GM23338 (cell line): ENCODE measurements at regions not wholly inside any gene's neighbourhood (a gene's known extent, or its start where the extent isn't known, plus 50 kb on each side); places are given as distances from the start of the nearest gene placed in this dataset.

Experiments used
- CREB1 ChIP-seq: fragments of 250-450 bp; sonication (Bioruptor Pico); IDR thresholded peaks from 2 replicates; pipeline ENCODE4 v1.5.0; 2020; ENCODE audit warnings: low read depth, mild to moderate bottlenecking, moderate library complexity
- EZH2 ChIP-seq: fragments of 200-600 bp; sonication (generic); IDR thresholded peaks from one replicate; pipeline ENCODE4 v1.8.0; 2017; ENCODE audit warnings: antibody characterized with exemption, mild to moderate bottlenecking, low read depth; ENCODE audit not compliant: unreplicated experiment
- EZH2phosphoT487 ChIP-seq: fragments of 200-600 bp; sonication (generic); IDR thresholded peaks from one replicate; pipeline ENCODE4 v1.8.1; 2018; ENCODE audit warnings: antibody characterized with exemption; ENCODE audit not compliant: unreplicated experiment
- JUNB ChIP-seq: IDR thresholded peaks from one replicate; pipeline ENCODE4 v1.6.1; 2016; ENCODE audit warnings: antibody characterized with exemption; ENCODE audit not compliant: unreplicated experiment
- NANOG ChIP-seq: IDR thresholded peaks from 2 replicates; pipeline ENCODE4 v1.6.1; 2016; ENCODE audit warnings: antibody characterized with exemption, borderline replicate concordance
- REST ChIP-seq: IDR thresholded peaks from one replicate; pipeline ENCODE4 v1.6.1; 2018; ENCODE audit warnings: antibody characterized with exemption; ENCODE audit not compliant: unreplicated experiment
- STAT1 ChIP-seq: IDR thresholded peaks from one replicate; pipeline ENCODE4 v1.6.1; 2016; ENCODE audit warnings: antibody characterized with exemption; ENCODE audit not compliant: unreplicated experiment
- ZNF114 ChIP-seq: fragments of 250-450 bp; sonication (Bioruptor Pico); IDR thresholded peaks from 2 replicates; pipeline ENCODE4 v1.5.0; 2020; ENCODE audit warnings: mild to moderate bottlenecking, moderate library complexity
- ZNF331 ChIP-seq: fragments of 250-450 bp; sonication (Bioruptor Pico); IDR thresholded peaks from 2 replicates; pipeline ENCODE4 v1.5.0; 2020; ENCODE audit warnings: low read depth, mild to moderate bottlenecking, moderate library complexity
- TF ChIP-seq, protein P1 (sequence below): fragments of 250-450 bp; sonication (Bioruptor Pico); IDR thresholded peaks from 2 replicates; pipeline ENCODE4 v1.5.0; 2020; ENCODE audit warnings: mild to moderate bottlenecking, moderate library complexity

DNA sequence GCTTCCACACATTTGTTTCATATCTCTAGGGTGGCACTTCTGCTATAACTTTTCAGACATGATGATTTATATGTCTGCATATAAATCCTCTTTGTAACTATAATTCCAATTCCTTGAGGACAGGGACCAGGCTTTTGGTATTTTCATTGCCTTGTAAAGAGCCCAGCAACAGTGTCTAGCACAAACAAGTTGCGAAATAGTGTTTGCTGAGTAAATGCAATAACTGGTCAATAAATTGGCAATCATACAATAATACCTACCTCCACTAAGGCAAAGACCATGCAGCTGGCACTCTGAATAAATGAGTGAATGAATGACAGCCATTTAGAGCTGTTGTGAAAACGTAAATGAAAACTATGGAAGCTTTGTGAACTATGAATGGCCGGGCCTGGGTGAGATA lies 564.0 kb upstream of the ZNF462 start (continued):
- TF ChIP-seq, protein P1, sequence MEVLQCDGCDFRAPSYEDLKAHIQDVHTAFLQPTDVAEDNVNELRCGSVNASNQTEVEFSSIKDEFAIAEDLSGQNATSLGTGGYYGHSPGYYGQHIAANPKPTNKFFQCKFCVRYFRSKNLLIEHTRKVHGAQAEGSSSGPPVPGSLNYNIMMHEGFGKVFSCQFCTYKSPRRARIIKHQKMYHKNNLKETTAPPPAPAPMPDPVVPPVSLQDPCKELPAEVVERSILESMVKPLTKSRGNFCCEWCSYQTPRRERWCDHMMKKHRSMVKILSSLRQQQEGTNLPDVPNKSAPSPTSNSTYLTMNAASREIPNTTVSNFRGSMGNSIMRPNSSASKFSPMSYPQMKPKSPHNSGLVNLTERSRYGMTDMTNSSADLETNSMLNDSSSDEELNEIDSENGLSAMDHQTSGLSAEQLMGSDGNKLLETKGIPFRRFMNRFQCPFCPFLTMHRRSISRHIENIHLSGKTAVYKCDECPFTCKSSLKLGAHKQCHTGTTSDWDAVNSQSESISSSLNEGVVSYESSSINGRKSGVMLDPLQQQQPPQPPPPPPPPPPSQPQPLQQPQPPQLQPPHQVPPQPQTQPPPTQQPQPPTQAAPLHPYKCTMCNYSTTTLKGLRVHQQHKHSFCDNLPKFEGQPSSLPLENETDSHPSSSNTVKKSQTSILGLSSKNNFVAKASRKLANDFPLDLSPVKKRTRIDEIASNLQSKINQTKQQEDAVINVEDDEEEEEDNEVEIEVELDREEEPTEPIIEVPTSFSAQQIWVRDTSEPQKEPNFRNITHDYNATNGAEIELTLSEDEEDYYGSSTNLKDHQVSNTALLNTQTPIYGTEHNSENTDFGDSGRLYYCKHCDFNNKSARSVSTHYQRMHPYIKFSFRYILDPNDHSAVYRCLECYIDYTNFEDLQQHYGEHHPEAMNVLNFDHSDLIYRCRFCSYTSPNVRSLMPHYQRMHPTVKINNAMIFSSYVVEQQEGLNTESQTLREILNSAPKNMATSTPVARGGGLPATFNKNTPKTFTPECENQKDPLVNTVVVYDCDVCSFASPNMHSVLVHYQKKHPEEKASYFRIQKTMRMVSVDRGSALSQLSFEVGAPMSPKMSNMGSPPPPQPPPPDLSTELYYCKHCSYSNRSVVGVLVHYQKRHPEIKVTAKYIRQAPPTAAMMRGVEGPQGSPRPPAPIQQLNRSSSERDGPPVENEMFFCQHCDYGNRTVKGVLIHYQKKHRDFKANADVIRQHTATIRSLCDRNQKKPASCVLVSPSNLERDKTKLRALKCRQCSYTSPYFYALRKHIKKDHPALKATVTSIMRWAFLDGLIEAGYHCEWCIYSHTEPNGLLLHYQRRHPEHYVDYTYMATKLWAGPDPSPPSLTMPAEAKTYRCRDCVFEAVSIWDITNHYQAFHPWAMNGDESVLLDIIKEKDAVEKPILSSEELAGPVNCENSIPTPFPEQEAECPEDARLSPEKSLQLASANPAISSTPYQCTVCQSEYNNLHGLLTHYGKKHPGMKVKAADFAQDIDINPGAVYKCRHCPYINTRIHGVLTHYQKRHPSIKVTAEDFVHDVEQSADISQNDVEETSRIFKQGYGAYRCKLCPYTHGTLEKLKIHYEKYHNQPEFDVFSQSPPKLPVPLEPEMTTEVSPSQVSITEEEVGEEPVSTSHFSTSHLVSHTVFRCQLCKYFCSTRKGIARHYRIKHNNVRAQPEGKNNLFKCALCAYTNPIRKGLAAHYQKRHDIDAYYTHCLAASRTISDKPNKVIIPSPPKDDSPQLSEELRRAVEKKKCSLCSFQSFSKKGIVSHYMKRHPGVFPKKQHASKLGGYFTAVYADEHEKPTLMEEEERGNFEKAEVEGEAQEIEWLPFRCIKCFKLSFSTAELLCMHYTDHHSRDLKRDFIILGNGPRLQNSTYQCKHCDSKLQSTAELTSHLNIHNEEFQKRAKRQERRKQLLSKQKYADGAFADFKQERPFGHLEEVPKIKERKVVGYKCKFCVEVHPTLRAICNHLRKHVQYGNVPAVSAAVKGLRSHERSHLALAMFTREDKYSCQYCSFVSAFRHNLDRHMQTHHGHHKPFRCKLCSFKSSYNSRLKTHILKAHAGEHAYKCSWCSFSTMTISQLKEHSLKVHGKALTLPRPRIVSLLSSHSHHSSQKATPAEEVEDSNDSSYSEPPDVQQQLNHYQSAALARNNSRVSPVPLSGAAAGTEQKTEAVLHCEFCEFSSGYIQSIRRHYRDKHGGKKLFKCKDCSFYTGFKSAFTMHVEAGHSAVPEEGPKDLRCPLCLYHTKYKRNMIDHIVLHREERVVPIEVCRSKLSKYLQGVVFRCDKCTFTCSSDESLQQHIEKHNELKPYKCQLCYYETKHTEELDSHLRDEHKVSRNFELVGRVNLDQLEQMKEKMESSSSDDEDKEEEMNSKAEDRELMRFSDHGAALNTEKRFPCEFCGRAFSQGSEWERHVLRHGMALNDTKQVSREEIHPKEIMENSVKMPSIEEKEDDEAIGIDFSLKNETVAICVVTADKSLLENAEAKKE (CRISPR knock-in tag) = no peak
- TF ChIP-seq EZH2 (no peak), ZNF114 (no peak), EZH2phosphoT487 (no peak), JUNB (no peak), NANOG (no peak), REST (no peak), CREB1 (no peak), STAT1 (no peak), ZNF331 (CRISPR knock-in tag) (no peak)
